RPMI7951 (cell line): ENCODE measurements at regions not wholly inside any gene's neighbourhood (a gene's known extent, or its start where the extent isn't known, plus 50 kb on each side); places are given as distances from the start of the nearest gene placed in this dataset.
"Not testable (repeated sequence)": the region's sequence is repeated elsewhere in the genome, so short reads cannot be mapped to it uniquely, and the experiment has no call there.

ENCODE experiments used
- DNase-seq: peaks from one replicate; pipeline ENCODE4 v3.0.0-alpha.2; 2012; ENCODE audit warnings: low read depth

DNA sequence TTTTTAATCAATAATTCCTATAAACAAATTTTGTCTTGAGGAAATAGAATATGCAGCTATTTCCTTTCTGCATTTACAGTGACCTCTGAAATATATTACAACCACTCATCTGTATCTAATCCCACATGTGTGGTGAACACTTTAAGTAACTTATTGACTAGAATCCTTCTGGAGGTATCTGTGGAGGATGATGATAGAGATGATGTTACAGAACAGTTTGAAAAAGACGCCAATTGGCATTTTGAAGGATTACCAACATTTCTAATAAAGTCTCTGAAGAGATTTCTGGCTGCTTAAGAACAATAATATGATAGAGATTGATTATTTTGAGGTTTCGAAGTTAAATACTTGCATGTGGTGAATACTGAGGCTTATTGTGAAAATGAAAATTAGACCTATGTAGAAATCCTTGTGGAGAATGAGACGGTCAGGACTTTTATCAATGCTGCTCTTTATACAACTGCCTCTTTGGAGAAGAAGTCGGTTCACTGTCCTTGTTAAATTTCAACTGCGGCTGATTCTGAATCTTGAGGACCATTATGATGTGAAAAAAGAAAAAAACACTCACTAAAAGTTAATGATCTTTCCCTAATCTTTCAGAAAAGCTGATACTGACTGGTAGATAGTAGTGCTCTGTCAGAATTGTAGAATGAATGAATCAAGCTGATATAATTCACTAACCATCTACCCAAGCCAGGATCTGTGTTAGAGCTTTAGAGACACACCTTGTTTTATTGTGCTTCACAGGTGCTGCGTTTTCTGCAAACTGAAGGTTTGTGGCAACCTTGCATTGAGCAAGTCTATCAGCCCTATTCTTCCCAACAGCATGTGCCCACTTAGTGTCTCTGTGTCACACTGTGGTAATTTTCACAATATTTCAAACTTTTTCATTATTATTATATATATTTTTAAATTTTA, 204.7 kb downstream of the SPRY1 start:
- no peak for DNase-seq

DNA sequence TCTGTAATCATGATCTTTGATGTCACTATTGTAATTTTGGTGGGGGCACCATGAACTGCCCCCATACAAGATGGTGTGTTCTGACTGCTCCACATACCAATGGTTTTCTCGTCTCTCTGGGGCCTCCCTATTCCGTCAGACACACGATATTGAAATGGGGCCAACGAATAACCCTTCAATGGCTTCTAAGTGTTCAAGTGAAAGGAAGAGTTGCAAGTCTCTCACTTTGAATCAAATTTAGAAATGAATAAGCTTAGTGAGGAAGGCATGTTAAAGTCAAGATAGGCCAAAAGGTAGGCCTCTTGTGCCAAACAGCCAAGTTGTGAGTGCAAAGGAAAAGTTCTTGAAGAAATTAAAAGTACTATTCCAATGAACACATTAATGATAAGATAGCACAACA, 205.4 kb downstream of the SPRY1 start:
- no peak for DNase-seq

DNA sequence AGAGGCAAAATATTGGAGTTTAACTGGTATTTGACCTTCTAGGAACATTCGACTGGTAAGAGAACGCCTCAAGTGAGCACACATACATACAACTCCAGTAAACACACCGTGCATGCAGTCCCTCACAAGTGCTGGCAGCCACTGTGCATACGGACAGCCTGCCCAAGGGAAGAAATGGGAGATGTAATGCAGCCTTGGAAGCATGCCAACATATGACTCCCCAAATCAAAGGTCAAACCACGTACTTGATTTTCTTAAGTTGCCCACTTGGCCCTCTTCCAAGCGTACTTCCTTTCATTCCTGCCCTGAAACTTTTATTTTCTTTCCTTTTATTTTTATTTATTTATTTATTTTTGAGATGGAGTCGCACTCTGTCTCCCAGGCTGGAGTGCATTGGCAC, 206.6 kb downstream of the SPRY1 start:
- DNase-seq, result peak; percentile 89

DNA sequence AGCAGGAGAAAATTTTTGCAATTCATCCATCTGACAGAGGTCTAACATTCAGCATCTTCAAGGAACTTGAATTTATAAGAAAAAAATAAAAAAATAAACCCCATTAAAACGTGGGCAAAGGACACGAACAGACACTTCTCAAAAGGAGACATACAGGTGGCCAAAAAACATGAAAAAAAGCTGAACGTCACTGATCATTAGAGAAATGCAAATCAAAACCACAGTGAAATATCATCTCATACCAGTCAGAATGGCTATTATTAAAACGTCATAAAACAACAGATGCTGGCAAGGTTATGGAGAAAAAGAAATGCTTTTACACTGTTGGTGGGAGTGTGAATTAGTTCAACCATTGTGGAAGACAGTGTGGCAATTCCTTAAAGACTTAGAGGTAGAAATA, 209.2 kb downstream of the SPRY1 start:
- not testable (repeated sequence) for DNase-seq

DNA sequence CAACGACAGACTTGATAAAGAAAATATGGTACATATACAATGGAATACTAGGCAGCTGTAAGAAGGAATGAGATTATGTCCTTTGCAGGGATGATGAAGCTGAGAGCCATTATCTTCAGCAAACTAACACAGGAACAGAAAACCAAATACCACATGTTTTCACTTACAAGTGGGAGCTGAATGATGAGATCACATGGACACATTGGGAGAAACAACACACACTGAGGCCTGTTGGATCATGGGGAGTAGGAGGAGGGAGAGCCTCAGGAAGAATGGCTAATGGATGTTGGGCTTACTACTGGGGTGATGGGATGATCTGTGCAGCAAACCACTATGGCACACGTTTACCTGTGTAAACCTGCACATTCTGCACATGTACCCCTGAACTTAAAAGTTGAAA, 209.7 kb downstream of the SPRY1 start:
- no peak for DNase-seq

DNA sequence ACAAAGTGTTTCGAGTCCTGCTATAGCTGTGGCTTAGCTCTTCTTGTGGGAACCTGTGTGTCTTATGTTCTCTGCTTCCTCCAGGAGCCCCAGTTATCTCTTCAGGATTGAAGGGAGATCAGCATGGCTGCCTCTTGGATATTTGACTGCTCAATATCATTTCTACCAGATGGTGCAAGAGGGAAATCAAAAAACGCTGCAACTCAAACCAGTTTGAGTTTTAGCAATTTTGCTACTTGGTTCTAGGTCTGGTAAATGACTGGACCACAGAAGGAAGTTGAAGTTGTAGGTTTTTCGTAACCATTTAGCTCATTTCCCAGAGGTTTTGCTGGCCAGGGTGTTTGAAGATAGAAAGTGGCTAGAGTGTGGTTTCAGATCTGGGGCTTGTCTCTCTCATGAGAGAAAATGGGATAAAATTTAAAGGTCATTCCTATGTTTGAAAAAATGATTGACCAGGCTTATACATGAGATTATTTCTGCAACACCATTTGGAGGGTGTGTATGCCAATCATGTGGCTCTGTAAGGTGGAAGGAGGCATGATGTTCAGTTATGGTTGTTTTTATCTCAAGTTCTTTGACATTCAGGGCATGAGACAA, 210.4 kb downstream of the SPRY1 start:
- no peak for DNase-seq

DNA sequence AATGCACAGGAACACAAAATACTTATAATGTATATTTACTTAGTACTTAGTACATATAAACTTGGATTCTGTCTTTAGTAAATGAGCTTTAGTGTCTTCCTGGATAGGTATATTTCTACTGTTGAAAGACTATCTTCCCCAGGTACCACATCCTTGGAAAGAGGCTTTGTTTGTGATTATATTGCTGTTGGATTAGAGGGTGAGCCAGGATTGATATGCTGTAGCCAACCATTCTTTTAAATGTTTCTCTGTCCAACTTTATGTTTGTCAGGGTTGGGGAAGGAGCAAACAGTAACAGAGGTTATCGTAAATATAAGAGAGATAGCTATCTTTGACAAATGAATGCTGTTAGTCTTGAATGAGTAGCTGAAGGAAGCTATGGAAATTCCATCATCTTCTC, 213.2 kb downstream of the SPRY1 start:
- DNase-seq, result no peak

DNA sequence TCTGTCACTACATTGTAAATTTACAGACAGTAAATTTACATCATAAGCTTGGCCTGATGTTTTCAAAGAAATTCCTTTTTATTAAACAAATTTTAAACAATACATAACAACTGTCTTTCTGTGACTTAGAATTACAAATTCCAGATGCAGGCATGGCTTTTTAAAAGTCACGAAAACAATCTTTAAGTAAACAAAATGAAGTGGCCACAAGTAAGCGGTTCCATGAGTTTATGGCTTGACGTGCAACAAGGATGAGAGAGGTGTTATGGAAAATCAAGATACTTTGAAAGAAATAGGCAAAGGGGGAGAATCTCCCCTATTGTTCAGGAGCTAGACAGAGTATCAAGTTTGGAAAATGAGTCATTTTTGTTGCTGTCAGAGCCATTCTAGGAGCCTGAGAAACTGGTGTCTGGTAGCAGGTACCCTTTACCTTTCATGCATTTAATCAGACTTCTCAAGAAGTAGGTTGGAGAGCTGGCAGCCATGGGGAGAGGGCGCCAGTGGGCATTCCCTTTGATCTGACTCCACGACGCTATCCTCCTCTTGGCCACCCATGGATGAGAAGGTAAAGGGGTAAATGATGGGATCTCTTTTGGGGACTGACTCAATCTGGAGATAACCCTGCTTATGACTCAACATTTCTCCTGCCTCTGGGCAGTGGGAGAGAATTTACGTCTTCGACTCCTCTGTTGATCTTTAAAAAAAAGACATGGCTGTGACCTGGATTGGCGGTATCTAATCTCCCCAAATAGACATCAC, 217.2 kb downstream of the SPRY1 start:
- DNase-seq, result no peak

DNA sequence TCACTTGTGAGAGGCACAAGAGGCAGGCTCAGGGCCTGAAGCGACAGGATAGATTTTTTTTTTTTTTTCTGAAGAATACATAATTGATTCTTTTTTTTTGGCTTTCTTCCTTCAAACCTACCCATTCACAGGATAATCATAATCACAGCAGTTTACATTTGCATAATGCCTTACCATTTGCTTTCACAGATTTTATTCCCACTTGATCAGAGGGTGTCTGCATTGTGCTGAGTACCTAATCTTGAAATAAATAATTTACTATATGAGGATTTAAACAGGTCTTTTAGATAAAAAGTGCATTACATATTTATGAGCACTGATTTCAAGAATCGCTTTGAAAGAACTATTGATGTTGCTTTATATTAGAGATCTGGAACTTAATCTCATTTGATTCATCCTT, 219.3 kb downstream of the SPRY1 start:
- no peak for DNase-seq

DNA sequence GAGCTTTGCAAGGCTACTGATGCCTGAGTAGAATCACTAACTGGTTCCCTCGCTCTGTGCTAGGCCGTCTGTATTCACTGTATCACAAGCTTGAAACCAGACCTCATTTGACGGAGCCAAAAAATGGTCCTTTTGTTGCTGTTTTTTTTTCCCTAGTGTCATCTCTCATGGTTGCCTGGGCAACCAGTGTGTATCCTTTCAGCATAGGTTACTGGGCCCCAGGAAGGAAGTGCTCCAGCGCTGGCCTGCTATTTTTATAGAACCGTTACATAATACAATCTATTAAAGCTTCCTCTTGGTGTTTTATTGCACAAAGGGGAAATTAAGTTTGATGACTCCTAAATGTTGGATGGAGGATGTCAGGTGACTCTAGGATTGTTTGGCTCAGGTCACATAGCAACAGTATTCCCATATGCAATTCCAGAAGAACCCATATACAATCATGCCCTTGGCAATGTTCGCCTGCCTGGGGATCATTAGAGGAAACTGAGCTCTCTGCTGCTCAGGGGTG, 220.4 kb downstream of the SPRY1 start:
- peak; percentile 84 for DNase-seq

DNA sequence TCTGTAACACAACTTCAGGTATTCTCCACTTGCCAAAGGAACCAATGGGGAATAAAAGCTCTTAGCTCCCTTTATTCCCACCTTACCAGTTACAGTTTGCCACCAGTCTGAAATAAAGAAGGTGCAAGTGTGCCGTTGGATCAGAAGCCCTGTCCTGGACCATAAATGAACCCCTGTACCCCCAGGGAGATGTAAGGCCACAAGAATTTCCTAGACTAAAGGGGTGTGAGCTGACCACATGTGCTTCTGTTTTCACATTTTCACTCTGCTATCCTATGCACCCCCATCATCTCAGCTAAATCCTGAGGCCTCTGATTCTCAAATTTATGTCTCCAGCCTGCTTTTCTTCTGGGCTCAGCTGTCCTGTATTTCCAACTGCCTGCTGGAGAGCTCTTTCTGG, 221.2 kb downstream of the SPRY1 start:
- no peak for DNase-seq

DNA sequence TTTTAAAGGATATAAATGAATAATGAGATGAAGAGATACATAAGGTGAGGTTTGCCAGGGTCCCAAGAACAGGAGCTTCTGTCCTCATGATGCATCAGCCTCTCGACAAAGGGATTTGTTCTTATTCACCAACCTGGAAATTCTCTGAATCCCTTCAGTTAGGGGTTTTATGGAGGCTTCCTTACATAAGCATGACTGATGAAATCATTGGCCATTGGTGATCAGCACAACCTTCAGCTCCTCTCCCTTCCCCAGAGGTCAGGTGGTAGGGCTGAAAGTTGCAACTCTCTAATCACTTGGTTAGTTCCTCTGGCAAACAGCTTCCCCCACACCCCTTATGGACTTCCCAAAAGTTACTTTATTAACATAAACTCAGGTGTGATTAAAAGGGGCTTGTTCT, 222.0 kb downstream of the SPRY1 start:
- DNase-seq, result no peak

DNA sequence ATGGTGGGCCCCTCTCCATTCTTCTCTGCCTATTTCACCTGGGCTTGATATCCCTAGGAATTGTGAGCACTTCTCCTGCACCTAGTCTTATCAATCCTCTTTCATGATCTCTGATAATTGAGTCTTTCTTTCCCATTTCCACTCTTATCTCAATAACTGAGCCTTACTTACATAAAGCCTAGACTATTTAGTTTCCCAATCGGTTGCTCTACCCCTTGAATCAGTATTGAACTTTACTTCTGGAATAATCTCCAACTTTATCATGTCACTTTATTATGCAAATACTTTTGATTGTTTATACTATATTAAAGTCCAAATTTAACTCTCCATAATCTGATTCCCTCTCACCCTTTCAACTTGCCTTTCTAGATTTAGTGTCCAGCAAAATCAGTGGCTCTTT, 222.7 kb downstream of the SPRY1 start:
- no peak for DNase-seq

DNA sequence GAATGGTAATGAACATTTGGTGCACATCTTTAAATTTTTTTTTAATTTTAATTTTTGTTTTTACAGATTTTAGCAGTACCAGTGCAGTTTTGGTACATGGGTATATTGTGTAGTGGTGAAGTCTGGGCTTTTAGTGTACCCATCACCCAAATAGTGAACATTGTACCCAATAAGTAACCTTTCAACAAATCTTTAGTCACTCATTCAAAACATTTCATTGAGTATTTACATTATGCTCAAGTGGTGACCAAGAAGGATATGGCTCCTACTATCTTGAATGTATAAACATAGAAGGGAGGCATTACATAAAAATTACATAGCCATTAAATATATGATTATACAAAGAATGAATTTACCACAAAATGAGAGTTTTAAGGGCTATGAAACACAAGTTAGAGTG, 223.3 kb downstream of the SPRY1 start:
- DNase-seq, result no peak

DNA sequence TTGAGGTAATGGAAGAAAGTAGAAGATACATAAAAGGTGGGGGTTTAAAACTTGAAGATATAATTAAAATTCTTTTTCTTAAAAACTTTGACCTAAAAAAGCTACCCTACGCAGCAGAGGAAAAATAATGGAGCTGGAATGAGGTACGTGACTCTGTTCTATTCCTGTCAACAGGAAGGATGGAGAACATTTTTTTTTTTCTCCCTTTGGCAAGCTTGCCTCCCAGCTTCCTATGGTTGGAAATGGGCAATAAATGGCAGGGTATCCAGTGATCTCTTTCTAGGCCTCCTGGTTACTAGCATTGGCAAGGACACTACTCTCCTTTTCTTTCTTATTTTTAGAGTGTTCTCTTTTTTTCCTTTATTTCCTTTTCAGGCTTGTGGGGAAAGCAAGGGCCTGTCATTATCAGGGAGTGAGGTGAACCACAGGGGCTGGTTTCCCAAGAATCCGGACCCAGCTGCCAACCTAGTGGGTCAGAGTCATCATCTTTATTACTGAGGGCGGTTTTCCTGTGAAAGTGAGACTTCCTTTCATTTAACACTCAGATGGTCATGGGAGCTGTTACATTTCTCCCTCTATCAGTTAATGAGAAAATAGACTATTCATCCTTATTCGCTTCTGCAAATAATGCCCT, 224.6 kb downstream of the SPRY1 start:
- peak; percentile 80 for DNase-seq

DNA sequence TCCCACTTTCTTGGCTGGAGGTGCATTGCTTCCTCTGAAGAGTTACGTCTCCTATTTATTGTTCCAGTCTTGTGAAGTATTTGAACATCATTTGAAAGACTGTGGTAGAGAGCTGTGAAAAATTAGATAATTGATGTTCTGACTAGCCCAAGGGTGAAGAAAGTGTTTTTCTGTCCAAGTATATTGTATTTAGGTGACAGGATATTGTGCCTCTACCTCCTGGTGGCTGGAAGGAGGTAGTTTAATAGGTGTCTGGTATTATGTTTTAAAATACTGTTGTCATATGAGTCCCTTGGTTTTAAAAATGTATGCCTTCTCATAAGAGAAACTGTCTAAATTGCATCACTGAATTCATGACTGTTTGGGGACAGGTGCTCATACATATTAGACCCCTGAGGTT, 226.0 kb downstream of the SPRY1 start:
- DNase-seq, result no peak

DNA sequence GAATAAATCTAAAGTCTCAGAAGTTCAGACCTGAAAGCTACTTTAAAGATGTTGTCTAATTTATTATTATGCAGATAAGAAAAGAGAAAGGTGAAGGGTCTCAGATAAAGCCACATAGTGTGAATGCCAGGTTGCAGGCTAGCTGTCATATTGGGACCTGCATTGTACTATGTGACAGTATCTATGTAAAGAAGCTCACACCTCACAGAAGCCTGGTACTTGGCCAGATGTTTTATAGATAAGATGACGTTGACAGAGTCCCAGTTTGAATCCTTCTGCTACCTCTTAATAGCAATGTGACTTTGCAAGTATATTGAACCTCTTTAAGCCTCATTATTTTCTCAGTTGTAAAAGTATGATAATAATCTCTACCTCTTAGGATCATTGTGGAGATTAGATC, 227.0 kb downstream of the SPRY1 start:
- DNase-seq, result no peak

DNA sequence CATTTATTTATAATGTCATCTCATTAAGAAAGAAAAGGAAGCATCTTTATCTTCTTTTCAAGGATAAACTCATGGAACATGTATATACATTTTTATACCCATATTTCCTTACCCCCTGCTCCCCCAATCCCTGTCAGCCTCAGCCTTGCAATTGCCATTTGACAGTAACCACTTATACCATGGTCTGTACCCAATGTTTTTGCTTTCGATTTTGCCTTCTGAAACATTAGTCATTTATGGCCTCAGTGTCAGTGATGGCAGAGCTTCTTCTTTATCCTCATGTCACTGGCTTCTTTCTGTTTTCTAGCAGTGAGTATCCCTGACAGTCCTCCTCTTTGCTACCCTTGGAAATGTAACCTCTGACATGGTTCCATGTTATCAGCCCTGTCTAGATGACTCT, 228.4 kb downstream of the SPRY1 start:
- peak; percentile 57 for DNase-seq

DNA sequence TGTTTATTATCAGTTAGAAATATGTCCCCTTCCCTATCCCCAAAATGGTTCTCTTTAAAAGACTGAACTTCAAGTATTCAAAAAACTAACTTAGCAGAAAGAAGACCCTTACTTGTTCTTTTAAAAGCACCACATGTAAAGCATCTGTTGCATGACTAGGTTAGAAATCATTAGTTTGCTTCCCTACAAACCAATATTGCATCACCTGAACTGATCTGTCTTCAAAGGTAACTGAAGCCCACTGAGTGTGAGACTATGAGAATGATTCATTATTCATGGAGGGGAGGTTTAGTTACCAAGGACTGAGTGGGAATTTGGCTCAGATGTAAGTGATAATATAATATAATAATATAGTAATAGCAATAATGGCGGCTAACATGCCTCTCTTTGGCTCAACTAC, 231.7 kb downstream of the SPRY1 start:
- no peak for DNase-seq

DNA sequence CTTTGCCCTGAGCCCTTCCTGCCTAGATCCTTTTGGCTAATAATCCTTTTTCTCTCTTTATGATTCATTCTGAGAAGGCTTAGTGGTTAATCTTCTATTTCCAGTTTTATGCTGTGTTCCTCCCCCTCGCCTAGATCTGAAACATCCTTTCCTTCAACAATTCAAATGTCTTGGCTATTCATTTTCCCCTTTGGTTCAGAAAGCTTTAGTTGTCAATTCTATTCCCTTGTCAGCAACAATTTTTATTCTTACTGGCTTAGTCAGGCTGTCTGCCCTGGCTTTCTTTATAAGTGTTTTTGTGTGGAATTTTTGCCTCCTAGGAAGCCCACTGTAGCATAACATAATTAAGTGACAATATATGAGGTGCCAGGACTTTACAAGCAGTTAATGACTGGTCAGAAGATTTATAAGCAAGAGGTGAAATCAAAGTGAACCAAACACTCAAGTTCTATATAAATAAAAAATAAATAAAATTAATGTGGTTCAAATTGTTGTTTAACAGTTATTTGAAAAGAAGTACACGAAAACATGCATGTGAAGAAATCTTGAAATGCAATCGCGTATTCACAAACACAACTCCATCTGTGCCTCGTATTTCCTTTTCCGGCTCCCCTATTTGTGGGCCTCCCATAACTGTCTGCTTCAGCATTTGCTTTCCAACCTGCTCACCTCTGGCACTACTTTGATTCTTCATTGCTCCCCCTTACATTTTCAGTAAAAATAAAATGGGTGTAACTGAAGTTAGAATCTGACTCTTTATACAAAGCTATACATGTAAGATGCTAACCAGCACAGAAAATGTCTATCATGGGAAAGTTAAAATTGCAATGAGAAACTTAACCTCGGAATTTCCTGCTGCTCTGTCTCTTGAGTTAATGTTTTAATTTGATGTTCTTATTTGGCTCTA, 235.4 kb downstream of the SPRY1 start:
- peak; percentile 39 for DNase-seq

DNA sequence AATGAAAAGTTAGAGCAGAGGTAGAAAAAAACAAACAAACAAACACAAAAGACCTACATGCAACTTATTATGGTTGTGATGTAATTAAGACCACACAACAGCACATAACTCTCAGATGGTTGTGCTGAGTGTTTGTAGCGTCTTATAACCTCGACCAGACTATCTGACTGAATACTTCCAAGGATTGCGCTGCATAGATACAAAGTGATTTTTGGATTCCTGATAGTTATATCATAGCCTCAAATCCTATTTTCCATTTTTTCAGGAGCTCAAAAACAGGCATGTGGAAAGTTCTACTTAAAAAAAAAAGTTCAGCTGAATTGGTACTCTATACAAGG, 236.1 kb downstream of the SPRY1 start:
- no peak for DNase-seq
